Thyroid gland (tissue), 4 donors: ENCODE measurements at regions not wholly inside any gene's neighbourhood (a gene's known extent, or its start where the extent isn't known, plus 50 kb on each side); places are given as distances from the start of the nearest gene placed in this dataset.

Experiments
- DNase-seq, 2 donors: peaks; one replicate each; pipeline ENCODE4 v3.0.0-alpha.2; 2019
- H3K27ac ChIP-seq, 3 donors: fragments of 200-600 bp; sonication (generic); 1 replicate in 2 of 3; 2 replicates in 1 of 3; pipeline ENCODE4 v1.5.1; 2016 to 2019; ENCODE audit warnings: mild to moderate bottlenecking in 1 of 3, moderate library complexity in 1 of 3
- H3K27me3 ChIP-seq: fragments of 200-600 bp; sonication (generic); one replicate; pipeline ENCODE4 v1.5.1; 2019
- H3K36me3 ChIP-seq, 2 donors: fragments of 200-600 bp; sonication (generic); one replicate each; pipeline ENCODE4 v1.5.1; 2016 to 2019
- H3K4me1 ChIP-seq, 2 donors: fragments of 200-600 bp; sonication (generic); one replicate each; pipeline ENCODE4 v1.5.1; 2017 to 2019
- H3K4me3 ChIP-seq, 3 donors: fragments of 200-600 bp; sonication (generic); replicated peaks in 1 of 3; 1 replicate in 2 of 3; 2 replicates in 1 of 3; pipeline ENCODE4 v1.5.1; 2016; ENCODE audit warnings: mild to moderate bottlenecking in 1 of 3
- H3K9me3 ChIP-seq: fragments of 200-600 bp; sonication (generic); one replicate; pipeline ENCODE4 v1.5.1; 2017
- POLR2A ChIP-seq, 2 donors: fragments of 450-650 bp; IDR thresholded peaks; one replicate each; pipeline ENCODE4 v1.6.1; 2017; ENCODE audit warnings: antibody characterized with exemption in 2 of 2, mild to moderate bottlenecking in 2 of 2, moderate library complexity in 1 of 2
- WGBS, 2 donors: methylation state at CpG; one replicate each; pipeline ENCODE4 v1.1.5; 2017; 5-methylcytosine and 5-hydroxymethylcytosine counted together
- intact Hi-C: fragments of 100-400 bp; cut with DNase I; formaldehyde crosslinking; loops from one replicate; pipeline ENCODE4 v1.15.1; 2023
- TF ChIP-seq, protein P1 (sequence below), 6 experiments: fragments of 200-600 bp in 3 of 6; fragments of 450-650 bp in 3 of 6; sonication (generic) in 3 of 6; IDR thresholded peaks; one replicate each; pipeline ENCODE4 v1.5.1; 2016 to 2019; ENCODE audit warnings: antibody characterized with exemption in 6 of 6, mild to moderate bottlenecking in 2 of 6, inconsistent platforms in 1 of 6, moderate library complexity in 1 of 6

DNA sequence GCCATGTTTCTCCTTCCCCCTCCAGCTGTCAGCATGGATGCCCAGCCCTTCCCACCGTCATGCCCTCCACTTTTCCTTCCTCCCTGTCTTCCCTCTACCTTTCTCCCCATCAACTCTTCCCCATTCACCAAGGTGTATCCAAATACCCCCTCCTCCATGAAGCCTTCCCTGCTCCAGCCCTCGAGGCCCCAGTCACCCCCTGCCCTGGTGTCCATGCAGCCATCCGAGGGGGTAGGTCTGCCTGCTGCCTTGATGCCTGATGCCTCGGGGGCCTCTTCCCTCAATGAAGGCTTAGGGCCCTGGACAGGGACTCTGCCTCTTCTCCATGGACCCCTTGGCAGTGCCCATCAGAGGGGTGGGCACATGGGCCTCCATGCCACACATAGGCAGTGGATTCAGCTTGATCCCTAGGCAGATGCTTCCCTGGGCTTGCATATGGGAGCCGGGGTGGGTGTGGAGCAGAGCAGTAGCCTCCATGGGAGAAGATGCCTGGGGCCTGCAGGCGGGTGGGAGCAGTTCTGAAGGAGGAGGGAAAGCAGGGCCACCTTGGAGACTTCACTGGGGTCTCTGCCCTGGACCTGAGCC, 795.8 kb downstream of the BRD1 start:
- no peaks in the 10 kb centered on the region for H3K27me3 ChIP-seq
- WGBS, 2 donors: 57 to 65% methylated on average over 4 to 5 of the region's 6 CpGs
- no peak overlapping the region for H3K4me3 ChIP-seq
- H3K4me1 ChIP-seq: no peaks in the 10 kb centered on the region
- TF ChIP-seq POLR2A (IDR thresholded peaks at IDR 0.05): no peak
- TF ChIP-seq, protein P1, sequence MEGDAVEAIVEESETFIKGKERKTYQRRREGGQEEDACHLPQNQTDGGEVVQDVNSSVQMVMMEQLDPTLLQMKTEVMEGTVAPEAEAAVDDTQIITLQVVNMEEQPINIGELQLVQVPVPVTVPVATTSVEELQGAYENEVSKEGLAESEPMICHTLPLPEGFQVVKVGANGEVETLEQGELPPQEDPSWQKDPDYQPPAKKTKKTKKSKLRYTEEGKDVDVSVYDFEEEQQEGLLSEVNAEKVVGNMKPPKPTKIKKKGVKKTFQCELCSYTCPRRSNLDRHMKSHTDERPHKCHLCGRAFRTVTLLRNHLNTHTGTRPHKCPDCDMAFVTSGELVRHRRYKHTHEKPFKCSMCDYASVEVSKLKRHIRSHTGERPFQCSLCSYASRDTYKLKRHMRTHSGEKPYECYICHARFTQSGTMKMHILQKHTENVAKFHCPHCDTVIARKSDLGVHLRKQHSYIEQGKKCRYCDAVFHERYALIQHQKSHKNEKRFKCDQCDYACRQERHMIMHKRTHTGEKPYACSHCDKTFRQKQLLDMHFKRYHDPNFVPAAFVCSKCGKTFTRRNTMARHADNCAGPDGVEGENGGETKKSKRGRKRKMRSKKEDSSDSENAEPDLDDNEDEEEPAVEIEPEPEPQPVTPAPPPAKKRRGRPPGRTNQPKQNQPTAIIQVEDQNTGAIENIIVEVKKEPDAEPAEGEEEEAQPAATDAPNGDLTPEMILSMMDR (IDR thresholded peaks at IDR 0.05): no peak
- DNase-seq: no peak
- no peaks in the 10 kb centered on the region for H3K9me3 ChIP-seq
- intact Hi-C loops: no loop called here
- H3K36me3 ChIP-seq: no peaks in the 10 kb centered on the region
- H3K27ac ChIP-seq: no peak overlapping the region

DNA sequence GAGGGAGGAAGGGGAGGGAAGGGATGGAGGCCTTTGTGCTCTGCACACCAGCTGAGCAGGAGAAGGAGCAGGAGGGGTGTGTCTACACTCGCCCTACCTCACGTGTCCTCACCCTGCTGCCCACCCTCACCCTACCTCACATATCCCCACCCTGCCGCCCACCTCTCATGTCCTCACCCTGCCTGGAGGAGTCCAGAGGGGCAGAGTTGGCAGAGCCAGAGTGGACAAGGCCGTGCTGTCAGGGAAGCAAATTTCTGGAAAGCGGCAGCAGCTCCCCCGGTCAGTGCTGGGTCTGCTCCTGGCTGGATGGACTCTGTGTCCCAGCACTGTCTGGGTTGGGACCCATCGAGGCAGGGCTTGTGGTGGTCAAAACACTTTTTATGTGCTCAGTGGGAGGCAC, 799.6 kb downstream of the BRD1 start:
- DNase-seq: no peak
- no peak overlapping the region for H3K27ac ChIP-seq
- TF ChIP-seq, protein P1 (IDR thresholded peaks at IDR 0.05): no peak
- no peak for TF ChIP-seq POLR2A (IDR thresholded peaks at IDR 0.05)
- no peaks in the 10 kb centered on the region for H3K4me1 ChIP-seq
- H3K36me3 ChIP-seq: no peaks in the 10 kb centered on the region
- intact Hi-C loops: no loop called here
- WGBS, 2 donors: 78 to 82% methylated on average over 7 of the region's 7 CpGs
- H3K4me3 ChIP-seq: no peak overlapping the region
- H3K27me3 ChIP-seq: no peaks in the 10 kb centered on the region
- no peaks in the 10 kb centered on the region for H3K9me3 ChIP-seq

DNA sequence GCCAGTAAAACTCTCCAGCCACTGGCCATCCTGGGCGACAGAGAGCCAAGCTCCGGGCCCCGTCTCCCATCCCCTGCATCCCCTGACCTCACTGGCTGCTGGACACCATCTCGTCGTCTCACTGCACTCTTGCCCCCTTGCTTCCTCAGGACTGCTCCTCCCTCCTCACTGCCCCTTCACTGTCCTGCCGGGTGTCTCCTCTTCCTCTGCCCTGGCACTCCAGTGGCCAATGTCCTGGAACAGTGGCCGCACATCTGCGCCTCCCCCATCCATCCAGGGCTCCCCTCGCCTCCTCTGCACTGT, 800.4 kb downstream of the BRD1 start:
- Histone ChIP-seq H3K36me3 (no peaks in the 10 kb centered on the region), H3K27ac (no peak overlapping the region), H3K4me3 (no peak overlapping the region), H3K4me1 (no peaks in the 10 kb centered on the region), H3K9me3 (no peaks in the 10 kb centered on the region), H3K27me3 (no peaks in the 10 kb centered on the region)
- WGBS, 2 donors: 36 to 37% methylated on average over 9 of the region's 9 CpGs
- intact Hi-C loops: no loop called here
- TF ChIP-seq, protein P1 (IDR thresholded peaks at IDR 0.05): no peak
- no peak for TF ChIP-seq POLR2A (IDR thresholded peaks at IDR 0.05)
- no peak for DNase-seq

DNA sequence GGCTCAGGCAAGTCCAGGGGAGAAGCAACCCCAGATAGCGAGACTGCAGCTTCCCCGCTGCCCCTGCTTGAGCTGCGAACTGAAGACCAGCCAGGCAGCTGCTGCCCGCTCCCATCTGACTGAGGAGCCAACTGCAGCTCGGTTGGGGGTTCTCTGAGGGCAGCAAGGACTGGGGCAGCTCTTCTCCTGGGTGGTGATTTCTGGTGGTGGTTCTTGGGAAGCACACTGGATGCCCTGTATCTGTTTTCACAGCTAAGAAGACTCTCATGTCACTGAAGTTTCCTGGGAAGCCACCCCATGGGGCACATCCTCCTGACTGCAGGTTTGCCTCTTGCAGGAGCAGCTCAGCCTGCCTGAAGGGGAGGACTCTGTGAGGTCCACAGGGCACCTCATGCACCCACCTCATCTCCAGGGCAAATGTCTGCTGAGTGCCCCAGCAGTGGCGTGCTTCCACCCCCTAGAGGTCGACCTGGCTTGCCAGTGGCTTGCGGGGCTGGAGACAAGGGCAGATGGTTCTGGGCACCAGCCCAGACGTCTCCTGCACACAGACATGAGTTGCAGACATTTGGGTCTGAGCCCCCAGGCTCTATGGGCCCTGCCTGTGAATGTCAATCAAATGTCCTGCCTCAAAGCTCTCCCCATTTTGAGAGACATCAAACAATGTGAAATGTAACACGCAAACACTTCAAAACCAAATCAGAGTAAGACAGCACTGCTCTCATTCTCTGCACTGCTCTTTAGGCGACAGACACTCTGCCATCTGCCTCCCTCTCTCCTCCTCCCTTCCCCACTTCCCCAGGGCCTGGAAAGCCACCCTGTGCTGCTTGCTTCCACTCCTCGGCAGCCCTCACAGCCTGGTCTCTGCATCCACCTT, 800.9 kb downstream of the BRD1 start:
- no peak for TF ChIP-seq POLR2A (IDR thresholded peaks at IDR 0.05)
- TF ChIP-seq, protein P1 (IDR thresholded peaks at IDR 0.05): no peak
- no peak for DNase-seq
- intact Hi-C loops: no loop called here
- WGBS, 2 donors: 60 to 63% methylated on average over 6 to 12 of the region's 12 CpGs
- Histone ChIP-seq H3K36me3 (no peaks in the 10 kb centered on the region), H3K9me3 (no peaks in the 10 kb centered on the region), H3K4me3 (no peak overlapping the region), H3K27me3 (no peaks in the 10 kb centered on the region), H3K4me1 (no peaks in the 10 kb centered on the region), H3K27ac (no peak overlapping the region)

DNA sequence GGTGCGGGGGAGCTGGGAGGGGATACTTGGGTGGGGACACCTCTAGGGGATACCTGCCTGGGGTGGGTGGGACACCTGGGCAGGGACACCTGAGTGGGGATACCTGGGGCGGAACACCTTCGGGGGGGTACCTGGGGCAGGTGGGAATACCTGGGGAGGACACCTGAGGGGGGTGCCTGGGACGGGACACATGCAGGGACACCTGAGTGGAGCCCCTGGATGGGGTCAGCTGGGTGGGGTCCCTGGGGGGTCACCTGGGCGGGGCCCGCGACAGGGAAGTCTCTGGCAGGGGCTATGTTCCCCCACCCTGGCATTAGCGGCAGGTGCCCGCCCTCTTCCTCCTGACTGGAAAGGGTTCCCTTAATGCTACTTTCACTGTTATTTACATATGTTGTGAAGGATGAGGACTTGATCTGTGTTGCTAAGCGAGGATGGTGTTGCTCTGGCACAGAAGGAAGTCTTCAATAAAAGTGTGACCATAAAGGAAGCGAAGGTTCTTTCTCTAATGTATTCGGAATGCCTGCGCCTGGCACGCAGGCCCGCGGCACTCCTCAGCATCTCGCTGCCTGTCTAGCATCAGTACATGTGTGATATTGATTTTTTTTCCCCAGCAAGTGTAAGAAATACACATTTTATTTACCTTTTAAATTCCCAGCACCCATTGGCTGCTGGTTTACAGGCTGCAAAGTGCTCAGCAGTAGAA, 801.7 kb downstream of the BRD1 start:
- Histone ChIP-seq H3K9me3 (no peaks in the 10 kb centered on the region), H3K36me3 (no peaks in the 10 kb centered on the region), H3K4me3 (no peak overlapping the region), H3K4me1 (no peaks in the 10 kb centered on the region), H3K27me3 (no peaks in the 10 kb centered on the region), H3K27ac (no peak overlapping the region)
- DNase-seq: no peak
- 85 to 89% methylated on average over 12 to 15 of the region's 17 CpGs for WGBS, 2 donors
- intact Hi-C loops: no loop called here
- TF ChIP-seq, protein P1 (IDR thresholded peaks at IDR 0.05): no peak
- no peak for TF ChIP-seq POLR2A (IDR thresholded peaks at IDR 0.05)
